ENCODE measurements at regions not wholly inside any gene's neighbourhood (a gene's known extent, or its start where the extent isn't known, plus 50 kb on each side); places are given as distances from the start of the nearest gene placed in this dataset.
"Not testable (repeated sequence)": the region's sequence is repeated elsewhere in the genome, so short reads cannot be mapped to it uniquely, and the experiment has no call there.

DNA sequence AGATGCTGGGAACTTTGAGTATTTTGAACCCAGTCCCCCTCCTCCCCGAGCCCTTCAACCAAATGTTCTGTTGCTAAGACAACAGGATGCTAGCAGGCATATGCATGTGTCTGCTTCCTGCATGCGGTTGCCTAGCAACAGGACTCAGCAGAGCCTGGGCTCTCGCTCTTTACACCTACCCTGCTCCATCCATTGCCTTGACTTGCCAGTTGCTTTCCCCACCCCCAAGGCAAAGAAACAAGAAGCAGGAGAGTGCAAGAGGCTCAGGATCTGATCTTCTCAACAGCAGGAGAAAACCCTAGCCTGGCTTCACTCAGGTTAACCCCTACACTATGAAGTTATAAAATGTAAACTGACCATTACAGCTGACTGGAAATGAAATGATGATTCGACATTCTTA, 393.0 kb downstream of the IGSF11 start:
- Histone ChIP-seq H3K4me1 (ENCODE audit: insufficient read depth, low read length) (no peaks in the 10 kb centered on the region; the same call in 1 of the 2 replicates), H3K4me3 (ENCODE audit: low read length) (no peak overlapping the region), H3K27ac (ENCODE audit: low read length) (no peak overlapping the region), H3K36me3 (ENCODE audit: insufficient read depth, low read depth, low read length) (no peaks in the 10 kb centered on the region), H3K9me3 (ENCODE audit: insufficient read depth, low read depth, low read length) (no peaks in the 10 kb centered on the region), H3K27me3 (ENCODE audit: insufficient read depth, low read length) (no peaks in the 10 kb centered on the region), H3K9ac (ENCODE audit: low read depth, low read length) (no peak overlapping the region)

DNA sequence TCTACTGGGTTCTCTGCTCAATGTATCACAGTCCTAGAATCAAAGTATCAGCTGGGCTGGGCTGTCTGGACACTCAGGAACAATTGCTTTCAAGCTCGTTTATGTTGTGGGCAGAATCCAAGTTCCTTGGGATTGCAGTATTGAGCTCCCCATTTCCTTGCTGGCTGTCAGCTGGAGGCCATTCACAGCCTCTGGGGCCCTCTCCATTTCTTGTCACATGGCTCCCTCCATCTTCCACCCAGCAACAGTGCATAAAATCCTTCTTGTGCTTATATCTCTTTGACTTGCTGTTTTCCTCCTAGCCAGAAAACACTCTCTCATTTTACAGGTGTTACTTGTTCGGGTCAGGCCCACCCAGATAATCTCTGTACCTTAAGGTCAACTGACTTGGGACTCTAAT, 363.5 kb downstream of the IGSF11 start:
- no peaks in the 10 kb centered on the region for H3K9me3 ChIP-seq (ENCODE audit: insufficient read depth, low read depth, low read length)
- no peaks in the 10 kb centered on the region for H3K27me3 ChIP-seq (ENCODE audit: insufficient read depth, low read length)
- no peak overlapping the region for H3K4me3 ChIP-seq (ENCODE audit: low read length)
- no peak overlapping the region for H3K9ac ChIP-seq (ENCODE audit: low read depth, low read length)
- no peaks in the 10 kb centered on the region for H3K36me3 ChIP-seq (ENCODE audit: insufficient read depth, low read depth, low read length)
- no peak overlapping the region for H3K27ac ChIP-seq (ENCODE audit: low read length)
- H3K4me1 ChIP-seq (ENCODE audit: insufficient read depth, low read length), result no peaks in the 10 kb centered on the region; the same call in 1 of the 2 replicates

DNA sequence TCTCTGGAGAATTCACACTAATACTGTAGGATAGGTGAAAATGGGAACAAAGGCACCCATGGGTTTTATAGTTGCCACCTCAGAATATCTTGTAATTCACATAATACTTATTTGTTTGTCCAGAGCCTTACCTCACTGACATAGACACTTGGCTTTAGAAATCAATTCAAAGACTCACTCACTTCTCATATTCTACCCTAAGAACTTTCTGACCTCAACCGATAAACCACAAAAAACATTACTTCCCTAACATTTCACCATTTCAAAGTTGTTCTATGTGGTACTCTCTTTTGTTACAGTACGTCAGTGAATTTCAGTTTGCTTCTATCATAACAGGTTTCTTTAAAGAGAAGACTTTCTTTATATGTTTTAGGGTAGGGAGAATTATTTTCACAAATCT, 359.3 kb downstream of the IGSF11 start:
- no peak overlapping the region for H3K27ac ChIP-seq (ENCODE audit: low read length)
- no peaks in the 10 kb centered on the region for H3K9me3 ChIP-seq (ENCODE audit: insufficient read depth, low read depth, low read length)
- H3K4me3 ChIP-seq (ENCODE audit: low read length), result no peak overlapping the region
- H3K4me1 ChIP-seq (ENCODE audit: insufficient read depth, low read length), result no peaks in the 10 kb centered on the region
- H3K27me3 ChIP-seq (ENCODE audit: insufficient read depth, low read length), result no peaks in the 10 kb centered on the region
- H3K36me3 ChIP-seq (ENCODE audit: insufficient read depth, low read depth, low read length), result no peaks in the 10 kb centered on the region
- H3K9ac ChIP-seq (ENCODE audit: low read depth, low read length), result no peak overlapping the region

DNA sequence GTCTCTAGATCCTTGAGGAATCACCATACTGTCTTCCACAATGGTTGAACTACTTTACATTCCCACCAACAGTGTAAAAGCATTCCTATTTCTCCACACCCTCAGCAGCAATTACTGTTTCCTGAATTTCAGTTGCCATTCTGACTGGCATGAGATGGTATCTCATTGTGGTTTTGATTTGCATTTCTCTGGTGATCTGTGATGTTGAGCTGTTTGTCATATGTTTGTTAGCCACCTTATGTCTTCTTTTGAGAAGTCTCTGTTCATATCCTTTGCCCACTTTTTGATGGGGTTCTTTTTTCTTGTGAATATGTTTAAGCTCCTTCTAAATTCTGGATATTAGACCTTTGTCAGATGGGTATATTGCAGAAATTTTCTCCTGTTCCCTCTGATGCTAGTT, 356.0 kb downstream of the IGSF11 start:
- H3K4me3 ChIP-seq (ENCODE audit: low read length); H3K9me3 ChIP-seq (ENCODE audit: insufficient read depth, low read depth, low read length); H3K27me3 ChIP-seq (ENCODE audit: insufficient read depth, low read length); H3K9ac ChIP-seq (ENCODE audit: low read depth, low read length); H3K4me1 ChIP-seq (ENCODE audit: insufficient read depth, low read length); H3K27ac ChIP-seq (ENCODE audit: low read length); H3K36me3 ChIP-seq (ENCODE audit: insufficient read depth, low read depth, low read length): not testable (repeated sequence)

DNA sequence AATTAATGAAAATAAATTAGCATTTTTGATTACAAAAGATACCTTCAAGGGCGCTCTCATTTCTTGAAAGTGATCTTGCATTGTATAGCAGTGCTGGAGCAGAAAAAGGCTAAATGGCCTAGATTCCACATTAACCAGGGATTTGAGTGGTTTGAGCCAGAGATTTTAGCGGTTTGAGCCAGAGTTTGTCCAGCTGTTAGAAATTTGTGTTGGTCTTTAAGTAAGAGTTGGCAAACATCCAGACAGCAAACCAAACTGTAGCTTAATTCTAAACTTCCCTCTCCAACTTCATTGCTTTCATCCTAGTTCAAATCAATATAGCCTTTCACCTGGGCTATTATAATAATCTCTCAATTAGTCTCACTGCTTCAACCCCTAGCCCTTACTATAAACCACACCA, 351.7 kb downstream of the IGSF11 start:
- Histone ChIP-seq H3K27me3 (ENCODE audit: insufficient read depth, low read length) (no peaks in the 10 kb centered on the region), H3K27ac (ENCODE audit: low read length) (no peak overlapping the region), H3K4me1 (ENCODE audit: insufficient read depth, low read length) (no peaks in the 10 kb centered on the region), H3K9me3 (ENCODE audit: insufficient read depth, low read depth, low read length) (no peaks in the 10 kb centered on the region), H3K36me3 (ENCODE audit: insufficient read depth, low read depth, low read length) (no peaks in the 10 kb centered on the region), H3K9ac (ENCODE audit: low read depth, low read length) (no peak overlapping the region), H3K4me3 (ENCODE audit: low read length) (no peak overlapping the region)

DNA sequence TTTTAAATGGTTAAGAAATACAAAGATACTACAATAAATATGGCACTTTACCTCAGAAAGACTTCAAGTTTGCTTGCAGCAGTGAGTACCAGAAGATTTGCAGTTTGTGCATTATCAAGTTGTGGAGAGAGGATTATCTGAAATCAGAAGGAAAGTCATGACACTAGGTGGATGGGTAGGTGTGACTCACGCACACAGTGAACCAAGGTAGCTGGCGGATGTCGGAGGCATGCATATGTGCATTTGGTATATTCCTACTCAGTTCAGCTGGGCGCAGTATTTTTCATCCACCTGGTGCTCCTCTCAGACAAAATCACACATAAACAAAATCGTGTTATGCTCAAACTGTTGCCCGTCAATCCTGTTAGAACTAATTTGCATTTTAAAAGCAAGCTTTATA, 351.0 kb downstream of the IGSF11 start:
- no peaks in the 10 kb centered on the region for H3K36me3 ChIP-seq (ENCODE audit: insufficient read depth, low read depth, low read length)
- no peaks in the 10 kb centered on the region for H3K9me3 ChIP-seq (ENCODE audit: insufficient read depth, low read depth, low read length)
- no peak overlapping the region for H3K27ac ChIP-seq (ENCODE audit: low read length)
- H3K4me3 ChIP-seq (ENCODE audit: low read length), result no peak overlapping the region
- no peaks in the 10 kb centered on the region for H3K27me3 ChIP-seq (ENCODE audit: insufficient read depth, low read length)
- no peaks in the 10 kb centered on the region for H3K4me1 ChIP-seq (ENCODE audit: insufficient read depth, low read length)
- H3K9ac ChIP-seq (ENCODE audit: low read depth, low read length), result no peak overlapping the region

DNA sequence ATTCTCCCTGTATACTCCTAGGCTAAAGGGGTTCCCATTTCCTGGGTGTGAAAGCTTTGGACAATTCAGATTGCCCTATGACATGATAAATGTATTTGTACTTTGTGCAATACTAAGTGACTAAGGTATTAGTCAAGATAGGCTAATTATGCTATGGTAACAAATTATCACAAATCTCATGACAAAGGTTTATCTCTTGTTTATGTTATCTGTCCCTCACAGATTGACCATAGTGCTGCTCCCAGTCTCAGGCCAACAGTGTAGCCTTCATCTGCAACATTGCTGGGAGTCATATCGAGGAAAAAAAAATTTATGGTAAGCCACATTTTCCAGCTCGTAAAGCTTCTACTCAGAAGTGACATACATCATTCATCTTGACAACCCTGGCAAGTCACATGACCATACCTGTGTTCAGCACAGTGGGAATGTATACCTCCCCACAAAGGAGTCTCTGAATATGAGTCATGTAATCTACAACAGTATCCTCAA, 346.2 kb downstream of the IGSF11 start:
- Histone ChIP-seq H3K4me1 (ENCODE audit: insufficient read depth, low read length) (no peaks in the 10 kb centered on the region), H3K4me3 (ENCODE audit: low read length) (no peak overlapping the region), H3K27ac (ENCODE audit: low read length) (no peak overlapping the region), H3K27me3 (ENCODE audit: insufficient read depth, low read length) (no peaks in the 10 kb centered on the region), H3K9ac (ENCODE audit: low read depth, low read length) (no peak overlapping the region), H3K36me3 (ENCODE audit: insufficient read depth, low read depth, low read length) (no peaks in the 10 kb centered on the region), H3K9me3 (ENCODE audit: insufficient read depth, low read depth, low read length) (no peaks in the 10 kb centered on the region)

DNA sequence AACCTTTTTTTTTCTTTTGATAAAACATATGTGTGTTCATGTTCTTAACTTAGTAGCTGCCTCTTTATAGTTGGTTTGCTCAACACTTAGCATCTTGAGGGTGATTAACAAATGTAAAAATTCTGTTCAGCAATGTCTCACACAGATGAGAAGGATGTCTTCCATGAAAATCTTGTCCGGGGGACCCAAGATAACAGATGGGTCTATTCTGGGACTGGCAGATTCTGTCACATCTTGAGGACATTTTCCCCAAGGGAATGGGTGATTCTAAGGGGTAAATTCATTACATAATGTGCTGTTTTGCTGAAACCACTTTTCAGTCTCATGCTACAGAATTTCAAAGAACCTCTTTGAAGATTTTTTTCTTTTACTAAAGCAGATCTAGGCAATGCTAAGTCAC, 342.2 kb downstream of the IGSF11 start:
- no peak overlapping the region for H3K9ac ChIP-seq (ENCODE audit: low read depth, low read length)
- no peak overlapping the region for H3K4me3 ChIP-seq (ENCODE audit: low read length)
- H3K36me3 ChIP-seq (ENCODE audit: insufficient read depth, low read depth, low read length), result no peaks in the 10 kb centered on the region
- H3K9me3 ChIP-seq (ENCODE audit: insufficient read depth, low read depth, low read length), result no peaks in the 10 kb centered on the region
- H3K4me1 ChIP-seq (ENCODE audit: insufficient read depth, low read length), result no peaks in the 10 kb centered on the region
- H3K27me3 ChIP-seq (ENCODE audit: insufficient read depth, low read length), result no peaks in the 10 kb centered on the region
- H3K27ac ChIP-seq (ENCODE audit: low read length), result no peak overlapping the region

DNA sequence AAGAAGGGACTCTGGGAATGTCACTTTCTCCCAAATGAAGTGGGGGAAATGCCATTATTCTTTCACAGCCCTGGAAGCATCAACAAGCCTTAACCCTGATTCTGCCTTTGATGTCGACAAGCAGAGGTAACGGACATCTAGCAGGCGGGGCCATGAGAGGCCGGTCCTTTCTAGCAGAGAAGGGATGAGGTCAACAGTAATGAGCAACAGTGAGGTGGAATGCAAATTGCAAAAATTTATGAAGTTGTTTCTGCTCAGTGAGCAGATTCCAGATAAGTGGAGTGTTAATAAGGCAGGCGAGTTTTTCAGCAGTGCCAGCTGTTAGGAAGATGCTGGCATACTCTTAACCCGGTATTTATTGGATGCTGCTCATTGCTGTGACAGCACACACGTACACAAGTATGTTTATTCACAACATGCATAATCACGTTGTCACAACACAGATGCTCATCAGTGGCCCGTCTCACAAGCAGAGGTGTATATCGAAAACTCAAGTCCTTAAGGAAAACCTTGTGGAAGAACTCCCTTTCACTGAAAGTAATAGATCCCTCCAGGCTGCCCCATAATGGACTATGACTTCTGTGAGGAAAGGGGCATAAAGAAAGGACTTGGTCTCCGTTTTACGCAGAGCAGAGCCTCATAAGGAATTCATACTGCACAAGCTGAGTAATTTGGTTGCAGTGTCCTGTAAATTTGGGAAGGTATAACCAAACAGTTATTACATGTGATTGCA, 329.0 kb downstream of the IGSF11 start:
- Histone ChIP-seq H3K9ac (ENCODE audit: low read depth, low read length) (no peak overlapping the region), H3K27ac (ENCODE audit: low read length) (no peak overlapping the region), H3K9me3 (ENCODE audit: insufficient read depth, low read depth, low read length) (no peaks in the 10 kb centered on the region), H3K4me3 (ENCODE audit: low read length) (no peak overlapping the region), H3K4me1 (ENCODE audit: insufficient read depth, low read length) (no peaks in the 10 kb centered on the region), H3K27me3 (ENCODE audit: insufficient read depth, low read length) (no peaks in the 10 kb centered on the region), H3K36me3 (ENCODE audit: insufficient read depth, low read depth, low read length) (no peaks in the 10 kb centered on the region)

DNA sequence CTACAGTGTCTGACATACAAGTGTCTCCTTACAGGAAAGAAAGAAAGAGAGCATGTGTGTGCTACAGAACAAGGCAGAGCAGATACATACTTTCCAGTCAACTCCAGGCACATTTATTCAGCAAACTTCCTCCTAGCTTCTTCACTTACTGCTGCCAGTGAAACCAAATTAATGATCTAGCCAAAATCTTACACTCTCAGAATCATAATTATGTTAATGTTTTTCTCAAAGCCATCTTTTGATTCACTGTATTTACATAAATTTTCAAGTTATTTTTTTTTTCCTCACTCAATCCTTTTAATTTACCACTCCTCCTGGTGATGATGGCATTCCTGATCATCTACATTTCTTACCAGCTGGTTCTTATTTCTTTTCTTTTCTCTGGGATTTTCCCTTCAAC, 326.7 kb downstream of the IGSF11 start:
- no peaks in the 10 kb centered on the region for H3K36me3 ChIP-seq (ENCODE audit: insufficient read depth, low read depth, low read length)
- H3K9me3 ChIP-seq (ENCODE audit: insufficient read depth, low read depth, low read length), result no peaks in the 10 kb centered on the region
- no peaks in the 10 kb centered on the region for H3K27me3 ChIP-seq (ENCODE audit: insufficient read depth, low read length)
- no peaks in the 10 kb centered on the region for H3K4me1 ChIP-seq (ENCODE audit: insufficient read depth, low read length)
- H3K4me3 ChIP-seq (ENCODE audit: low read length), result no peak overlapping the region
- H3K27ac ChIP-seq (ENCODE audit: low read length), result no peak overlapping the region
- no peak overlapping the region for H3K9ac ChIP-seq (ENCODE audit: low read depth, low read length)

DNA sequence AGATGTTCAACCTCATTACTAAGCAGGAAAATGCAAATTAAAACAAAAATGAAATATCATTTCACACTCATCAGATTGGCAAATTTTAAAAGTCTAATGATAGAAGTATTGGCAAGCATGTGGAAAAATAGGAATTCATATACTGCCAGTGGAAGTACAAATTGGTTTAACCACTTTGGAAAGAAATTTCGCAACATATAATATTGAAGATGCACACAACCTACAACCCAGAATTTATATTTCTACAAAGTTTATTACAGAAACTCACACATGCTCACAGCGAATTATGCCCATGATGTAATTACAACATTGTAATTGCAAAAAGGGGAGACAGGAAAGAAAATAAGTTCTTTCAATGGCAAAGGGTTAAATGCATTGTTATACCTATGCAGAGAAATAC, 324.1 kb downstream of the IGSF11 start:
- Histone ChIP-seq H3K4me1 (ENCODE audit: insufficient read depth, low read length) (no peaks in the 10 kb centered on the region), H3K9ac (ENCODE audit: low read depth, low read length) (no peak overlapping the region), H3K27me3 (ENCODE audit: insufficient read depth, low read length) (no peaks in the 10 kb centered on the region), H3K27ac (ENCODE audit: low read length) (no peak overlapping the region), H3K9me3 (ENCODE audit: insufficient read depth, low read depth, low read length) (no peaks in the 10 kb centered on the region), H3K36me3 (ENCODE audit: insufficient read depth, low read depth, low read length) (no peaks in the 10 kb centered on the region), H3K4me3 (ENCODE audit: low read length) (no peak overlapping the region)

DNA sequence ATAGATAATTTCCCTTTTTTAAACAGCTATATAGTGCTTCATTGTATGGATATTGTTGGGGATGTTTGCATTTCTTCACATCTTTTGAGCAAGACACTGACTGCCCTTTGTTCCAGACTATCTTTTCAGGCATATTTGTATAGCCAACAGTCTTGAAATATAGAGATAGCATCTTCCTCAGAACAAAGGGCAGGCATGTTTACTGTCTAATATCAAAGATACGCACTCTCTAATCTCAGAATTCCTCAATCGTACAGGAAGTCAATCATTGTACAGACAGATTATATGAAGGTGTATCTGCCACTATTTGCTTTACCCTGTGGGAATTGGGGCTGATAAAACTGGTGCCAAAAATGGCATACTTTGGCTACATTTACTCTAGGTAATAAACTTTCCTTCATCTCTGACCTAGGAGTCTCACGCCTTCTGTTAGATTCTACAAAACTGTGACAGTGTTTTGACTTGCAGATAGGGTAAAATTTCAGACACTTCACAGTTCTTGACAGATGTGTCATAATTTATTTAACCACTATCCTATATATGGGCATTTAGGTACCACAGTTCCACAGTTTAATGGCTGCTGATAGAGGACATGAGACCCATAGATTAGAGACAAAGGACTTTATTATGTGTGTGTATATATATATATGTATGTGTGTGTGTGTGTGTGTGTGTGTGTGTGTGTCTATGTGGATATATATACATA, 321.0 kb downstream of the IGSF11 start:
- Histone ChIP-seq H3K27me3 (ENCODE audit: insufficient read depth, low read length) (no peaks in the 10 kb centered on the region), H3K27ac (ENCODE audit: low read length) (no peak overlapping the region), H3K4me1 (ENCODE audit: insufficient read depth, low read length) (no peaks in the 10 kb centered on the region), H3K36me3 (ENCODE audit: insufficient read depth, low read depth, low read length) (no peaks in the 10 kb centered on the region), H3K9me3 (ENCODE audit: insufficient read depth, low read depth, low read length) (no peaks in the 10 kb centered on the region), H3K4me3 (ENCODE audit: low read length) (no peak overlapping the region), H3K9ac (ENCODE audit: low read depth, low read length) (no peak overlapping the region)

Measured in iPS-20b (cell line).